ENCODE measurements at regions not wholly inside any gene's neighbourhood (a gene's known extent, or its start where the extent isn't known, plus 50 kb on each side); places are given as distances from the start of the nearest gene placed in this dataset.

DNA sequence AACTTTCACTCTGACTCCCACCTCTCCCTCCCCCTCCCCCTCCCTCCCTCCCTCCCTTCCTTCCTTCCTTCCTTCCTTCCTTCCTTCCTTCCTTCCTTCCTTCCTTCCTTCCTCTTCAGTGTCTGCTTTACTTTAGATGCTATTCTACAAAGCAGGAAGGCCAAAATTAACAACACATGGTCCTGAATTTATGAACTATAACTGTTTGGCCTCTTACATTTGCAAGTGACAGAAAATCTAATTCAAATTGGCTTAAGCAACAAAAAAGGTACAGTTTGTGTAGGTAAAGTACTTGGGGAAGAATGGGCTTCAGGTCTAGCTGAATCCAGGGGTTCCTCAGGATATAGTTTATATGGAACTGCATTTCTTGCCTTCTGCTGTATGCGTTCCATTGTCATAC, 673.0 kb downstream of the AACS start:
- TF ChIP-seq EZH2 (IDR thresholded peaks at IDR 0.05; ENCODE audit: insufficient read depth, poor library complexity, severe bottlenecking) (no peak), EZH2phosphoT487 (IDR thresholded peaks at IDR 0.05; ENCODE audit: insufficient read depth, low read depth) (no peak)

Measured in GM23248 (cell line).